OCI-LY3 (cell line): ENCODE measurements at regions not wholly inside any gene's neighbourhood (a gene's known extent, or its start where the extent isn't known, plus 50 kb on each side); places are given as distances from the start of the nearest gene placed in this dataset.

Experiments
- CTCF ChIP-seq: fragments of 200-600, 300-600 bp; sonication (generic); IDR thresholded peaks from 2 replicates; pipeline ENCODE4 v1.5.1; 2014; ENCODE audit warnings: antibody characterized with exemption, low read length, low read depth
- EZH2phosphoT487 ChIP-seq: fragments of 200-600 bp; shearing (Covaris generic); IDR thresholded peaks from 2 replicates; pipeline ENCODE4 v1.6.1; 2018; ENCODE audit warnings: antibody characterized with exemption, mixed run types, low read depth

GRCh38 chr13:102940770-102941169 is 94.9 kb downstream of the ERCC5 start:
- no peak for TF ChIP-seq CTCF
- TF ChIP-seq EZH2phosphoT487 = no peak
